ENCODE measurements at regions not wholly inside any gene's neighbourhood (a gene's known extent, or its start where the extent isn't known, plus 50 kb on each side); places are given as distances from the start of the nearest gene placed in this dataset.
A peak's percentile ranks its signal among the peaks of the same experiment; 100 is the strongest.

- Histone ChIP-seq H3K27me3 (ENCODE audit: control insufficient read depth in 2 of 2, insufficient read depth in 2 of 2, low read length in 2 of 2) (peaks cover 2 to 9% of the 10 kb centered on the region in 2 experiments; a peak in 4 of 5 replicates), H3K79me2 (ENCODE audit: control insufficient read depth, insufficient read depth, low read length) (no peaks in the 10 kb centered on the region), H3K27ac (ENCODE audit: extremely low read depth, low read depth, low read length) (no peak overlapping the region), H3K36me3 (ENCODE audit: control insufficient read depth, insufficient read depth, low read length) (no peaks in the 10 kb centered on the region), H2AFZ (ENCODE audit: low read depth, low read length) (no peak overlapping the region), H4K20me1 (replicated peaks; ENCODE audit: control insufficient read depth, insufficient read depth, low read length) (no peaks in the 10 kb centered on the region), H3K9me3 (replicated peaks; ENCODE audit: control insufficient read depth, insufficient read depth, low read depth, low read length) (no peaks in the 10 kb centered on the region), H3K9ac (ENCODE audit: insufficient read depth in 1 of 2, low read depth in 2 of 2, low read length in 2 of 2) (no peak overlapping the region), H3K4me3 (no peak overlapping the region), H3K9me1 (ENCODE audit: control insufficient read depth, insufficient read depth, low read length) (no peaks in the 10 kb centered on the region), H3K4me1 (replicated peaks in 1 of 2; ENCODE audit: control insufficient read depth in 2 of 2, insufficient read depth in 2 of 2, low read length in 2 of 2) (no peaks in the 10 kb centered on the region; a peak in 1 of 5 replicates), H3K4me2 (ENCODE audit: insufficient read depth, low read length) (no peak overlapping the region)
- intact Hi-C loops (cut with micrococcal nuclease) (no loop called here), in situ Hi-C loops (cut with MboI) (no loop called here)
- ChIA-PET CTCF (ENCODE audit: low intra/inter-chr PET ratio) (no interaction called here), POLR2A (no interaction called here)
- TF ChIP-seq GABPA (tag; conservative IDR thresholded peaks at IDR 0.05; ENCODE audit: low read depth), result no peak
- TF ChIP-seq CEBPG (CRISPR knock-in tag; IDR thresholded peaks at IDR 0.05), result no peak
- peak; percentile 55 to 69; a peak in 2 of 4 replicates for TF ChIP-seq CEBPG (tag; conservative IDR thresholded peaks at IDR 0.05 in 1 of 2, IDR thresholded peaks at IDR 0.05 in 1 of 2)
- no peak for DNase-seq (ENCODE audit: extremely low read depth in 1 of 4, low spot score in 3 of 4)
- peak; percentile 58; the same call in 2 of the 3 replicates for ATAC-seq
- WGBS (ENCODE audit: insufficient coverage, low coverage, missing lambda C conversion rate), result 0% methylated on average over 6 of the region's 6 CpGs
- no peak for FAIRE-seq
- no TSS peak for BruUV-seq (replicated peaks)
Measured at GRCh38 chr2:15042801-15043217, 410.3 kb downstream of the LRATD1 start.

- FAIRE-seq (no peak), DNase-seq (ENCODE audit: extremely low read depth in 1 of 4, low spot score in 3 of 4) (no peak), ATAC-seq (no peak)
- Histone ChIP-seq H3K9me3 (replicated peaks; ENCODE audit: control insufficient read depth, insufficient read depth, low read depth, low read length) (no peaks in the 10 kb centered on the region), H3K27me3 (ENCODE audit: control insufficient read depth in 2 of 2, insufficient read depth in 2 of 2, low read length in 2 of 2) (peaks cover 2 to 9% of the 10 kb centered on the region in 2 experiments; a peak in 3 of 5 replicates), H3K27ac (ENCODE audit: extremely low read depth, low read depth, low read length) (no peak overlapping the region), H3K79me2 (ENCODE audit: control insufficient read depth, insufficient read depth, low read length) (no peaks in the 10 kb centered on the region), H2AFZ (ENCODE audit: low read depth, low read length) (no peak overlapping the region), H3K9ac (ENCODE audit: insufficient read depth in 1 of 2, low read depth in 2 of 2, low read length in 2 of 2) (no peak overlapping the region), H3K4me3 (no peak overlapping the region), H3K4me2 (ENCODE audit: insufficient read depth, low read length) (no peak overlapping the region), H3K36me3 (ENCODE audit: control insufficient read depth, insufficient read depth, low read length) (no peaks in the 10 kb centered on the region), H3K4me1 (replicated peaks in 1 of 2; ENCODE audit: control insufficient read depth in 2 of 2, insufficient read depth in 2 of 2, low read length in 2 of 2) (no peaks in the 10 kb centered on the region; a peak in 1 of 5 replicates), H4K20me1 (replicated peaks; ENCODE audit: control insufficient read depth, insufficient read depth, low read length) (no peaks in the 10 kb centered on the region), H3K9me1 (ENCODE audit: control insufficient read depth, insufficient read depth, low read length) (no peaks in the 10 kb centered on the region)
- TF ChIP-seq PKNOX1 (IDR thresholded peaks at IDR 0.05) (no peak), ZNF589 (CRISPR knock-in tag; IDR thresholded peaks at IDR 0.05; ENCODE audit: low read depth) (no peak), TSC22D4 (tag; IDR thresholded peaks at IDR 0.05) (no peak), ZC3H11A (IDR thresholded peaks at IDR 0.05; ENCODE audit: low read depth, low read length) (no peak), STAT5B (CRISPR knock-in tag; IDR thresholded peaks at IDR 0.05) (no peak)
- in situ Hi-C loops (cut with MboI) (no loop called here), intact Hi-C loops (cut with micrococcal nuclease) (no loop called here)
- ChIA-PET POLR2A (no interaction called here), CTCF (ENCODE audit: low intra/inter-chr PET ratio) (no interaction called here)
- 2% methylated on average over 3 of the region's 4 CpGs for WGBS (ENCODE audit: insufficient coverage, low coverage, missing lambda C conversion rate)
- no TSS peak for BruUV-seq (replicated peaks)
Measured at GRCh38 chr2:15043336-15044058, 411.0 kb downstream of the LRATD1 start.

All from K562 (cell line).